ENCODE measurements at regions not wholly inside any gene's neighbourhood (a gene's known extent, or its start where the extent isn't known, plus 50 kb on each side); places are given as distances from the start of the nearest gene placed in this dataset.
"Not testable (repeated sequence)": the region's sequence is repeated elsewhere in the genome, so short reads cannot be mapped to it uniquely, and the experiment has no call there.

GRCh38 chr5:82586181-82586580, 308.0 kb upstream of the RPS23 start:
- H3K9me3 ChIP-seq = no peaks in the 10 kb centered on the region
- no peaks in the 10 kb centered on the region for H3K36me3 ChIP-seq
- H3K4me3 ChIP-seq (ENCODE audit: low read depth, low read length) = no peak overlapping the region
- TF ChIP-seq CTCF (IDR thresholded peaks at IDR 0.05; ENCODE audit: low read depth, low read length) = no peak
- no peaks in the 10 kb centered on the region for H3K27me3 ChIP-seq
- no peaks in the 10 kb centered on the region for H3K4me1 ChIP-seq
- DNase-seq = no peak

- no peak for TF ChIP-seq CTCF (IDR thresholded peaks at IDR 0.05; ENCODE audit: low read depth, low read length)
- no peak for DNase-seq
- Histone ChIP-seq H3K9me3 (no peaks in the 10 kb centered on the region), H3K27me3 (no peaks in the 10 kb centered on the region), H3K4me1 (no peaks in the 10 kb centered on the region), H3K36me3 (no peaks in the 10 kb centered on the region), H3K4me3 (ENCODE audit: low read depth, low read length) (no peak overlapping the region)
Measured at GRCh38 chr5:82584631-82585030, 306.5 kb upstream of the RPS23 start.

GRCh38 chr5:82583331-82583730, 305.2 kb upstream of the RPS23 start:
- H3K4me1 ChIP-seq; DNase-seq; H3K36me3 ChIP-seq; H3K27me3 ChIP-seq; H3K9me3 ChIP-seq; H3K4me3 ChIP-seq (ENCODE audit: low read depth, low read length): not testable (repeated sequence)

GRCh38 chr5:82564963-82565362, 286.8 kb upstream of the RPS23 start:
- H3K36me3 ChIP-seq = no peaks in the 10 kb centered on the region
- no peaks in the 10 kb centered on the region for H3K9me3 ChIP-seq
- no peaks in the 10 kb centered on the region for H3K27me3 ChIP-seq
- no peak for DNase-seq
- no peaks in the 10 kb centered on the region for H3K4me1 ChIP-seq
- no peak for TF ChIP-seq CTCF (IDR thresholded peaks at IDR 0.05; ENCODE audit: low read depth, low read length)
- no peak overlapping the region for H3K4me3 ChIP-seq (ENCODE audit: low read depth, low read length)

- TF ChIP-seq CTCF (IDR thresholded peaks at IDR 0.05; ENCODE audit: low read depth, low read length) = no peak
- H3K4me1 ChIP-seq = no peaks in the 10 kb centered on the region
- no peak overlapping the region for H3K4me3 ChIP-seq (ENCODE audit: low read depth, low read length)
Measured at GRCh38 chr5:82563745-82564144, 285.6 kb upstream of the RPS23 start.

GRCh38 chr5:82562696-82563240, 284.6 kb upstream of the RPS23 start:
- H3K4me1 ChIP-seq = no peaks in the 10 kb centered on the region
- no peak for TF ChIP-seq CTCF (IDR thresholded peaks at IDR 0.05; ENCODE audit: low read depth, low read length)

More at GRCh38 chr5:82563745-82564144, 285.6 kb upstream of the RPS23 start:
- DNase-seq = no peak
- Histone ChIP-seq H3K9me3 (no peaks in the 10 kb centered on the region), H3K36me3 (no peaks in the 10 kb centered on the region), H3K27me3 (no peaks in the 10 kb centered on the region)

GRCh38 chr5:82561797-82562196, 283.6 kb upstream of the RPS23 start:
- H3K4me1 ChIP-seq = no peaks in the 10 kb centered on the region
- no peaks in the 10 kb centered on the region for H3K27me3 ChIP-seq
- DNase-seq = no peak
- no peaks in the 10 kb centered on the region for H3K9me3 ChIP-seq
- no peaks in the 10 kb centered on the region for H3K36me3 ChIP-seq
- TF ChIP-seq CTCF (IDR thresholded peaks at IDR 0.05; ENCODE audit: low read depth, low read length) = no peak
- no peak overlapping the region for H3K4me3 ChIP-seq (ENCODE audit: low read depth, low read length)

More at GRCh38 chr5:82562696-82563240, 284.6 kb upstream of the RPS23 start:
- no peak overlapping the region for H3K4me3 ChIP-seq (ENCODE audit: low read depth, low read length)
- H3K36me3 ChIP-seq = no peaks in the 10 kb centered on the region
- DNase-seq = no peak
- H3K9me3 ChIP-seq = no peaks in the 10 kb centered on the region
- no peaks in the 10 kb centered on the region for H3K27me3 ChIP-seq

All from BE2C (cell line).